LNCaP clone FGC (cell line): ENCODE measurements at regions not wholly inside any gene's neighbourhood (a gene's known extent, or its start where the extent isn't known, plus 50 kb on each side); places are given as distances from the start of the nearest gene placed in this dataset.
"Not testable (repeated sequence)": the region's sequence is repeated elsewhere in the genome, so short reads cannot be mapped to it uniquely, and the experiment has no call there.

Source experiments
- DNase-seq: peaks from one replicate; pipeline ENCODE4 v3.0.0-alpha.2; 2011; ENCODE audit warnings: low read depth
- H3K4me3 ChIP-seq: 2 replicates; pipeline ENCODE4 v1.5.1; 2011; ENCODE audit warnings: mild to moderate bottlenecking, low read depth, low read length, control low read depth
- TF ChIP-seq, protein P1 (sequence below): IDR thresholded peaks from 2 replicates; pipeline ENCODE4 v1.5.1; 2012; ENCODE audit warnings: mild to moderate bottlenecking; ENCODE audit not compliant: control insufficient read depth, insufficient read depth; ENCODE audit errors: extremely low read depth

DNA sequence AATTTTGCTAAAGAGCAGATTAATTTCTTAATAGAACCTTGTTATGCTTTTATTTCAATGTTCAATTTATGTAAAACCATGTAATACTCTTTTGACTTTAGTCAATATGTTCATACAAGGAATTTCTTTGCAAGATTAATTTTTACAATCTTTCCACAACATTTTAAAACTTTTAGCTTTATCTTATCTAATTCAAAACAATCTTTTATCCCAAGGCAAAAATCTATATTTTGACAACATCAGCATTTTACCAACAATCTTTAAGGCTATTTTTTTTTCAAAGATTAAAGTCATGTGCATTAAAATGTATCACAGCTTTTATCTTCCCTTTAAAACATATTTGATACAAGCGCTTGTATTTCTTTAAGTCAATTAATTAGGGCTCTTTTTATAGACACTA lies 914.7 kb downstream of the PLOD2 start:
- H3K4me3 ChIP-seq: no peak overlapping the region
- no peak for DNase-seq
- TF ChIP-seq, protein P1, sequence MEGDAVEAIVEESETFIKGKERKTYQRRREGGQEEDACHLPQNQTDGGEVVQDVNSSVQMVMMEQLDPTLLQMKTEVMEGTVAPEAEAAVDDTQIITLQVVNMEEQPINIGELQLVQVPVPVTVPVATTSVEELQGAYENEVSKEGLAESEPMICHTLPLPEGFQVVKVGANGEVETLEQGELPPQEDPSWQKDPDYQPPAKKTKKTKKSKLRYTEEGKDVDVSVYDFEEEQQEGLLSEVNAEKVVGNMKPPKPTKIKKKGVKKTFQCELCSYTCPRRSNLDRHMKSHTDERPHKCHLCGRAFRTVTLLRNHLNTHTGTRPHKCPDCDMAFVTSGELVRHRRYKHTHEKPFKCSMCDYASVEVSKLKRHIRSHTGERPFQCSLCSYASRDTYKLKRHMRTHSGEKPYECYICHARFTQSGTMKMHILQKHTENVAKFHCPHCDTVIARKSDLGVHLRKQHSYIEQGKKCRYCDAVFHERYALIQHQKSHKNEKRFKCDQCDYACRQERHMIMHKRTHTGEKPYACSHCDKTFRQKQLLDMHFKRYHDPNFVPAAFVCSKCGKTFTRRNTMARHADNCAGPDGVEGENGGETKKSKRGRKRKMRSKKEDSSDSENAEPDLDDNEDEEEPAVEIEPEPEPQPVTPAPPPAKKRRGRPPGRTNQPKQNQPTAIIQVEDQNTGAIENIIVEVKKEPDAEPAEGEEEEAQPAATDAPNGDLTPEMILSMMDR: no peak

DNA sequence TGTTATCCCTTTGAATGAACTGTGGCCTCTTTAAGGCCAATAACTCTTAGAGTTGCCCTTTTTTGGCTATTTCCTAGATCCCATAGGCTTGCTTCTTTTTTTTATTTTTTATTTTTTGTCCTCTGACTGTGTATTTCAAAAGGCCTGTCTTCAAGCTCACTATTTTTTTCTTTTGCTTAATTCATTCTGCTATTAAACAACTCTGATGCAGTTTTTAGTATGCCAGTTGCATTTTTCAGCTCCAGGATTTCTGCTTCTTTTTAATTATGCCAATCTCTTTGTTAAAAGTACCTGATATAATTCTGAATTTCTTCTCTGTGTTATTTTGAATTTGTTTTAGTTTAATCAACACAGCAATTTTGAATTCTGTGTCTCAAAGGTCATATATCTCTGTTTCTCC lies 912.1 kb downstream of the PLOD2 start:
- no peak for DNase-seq
- TF ChIP-seq, protein P1: no peak
- no peak overlapping the region for H3K4me3 ChIP-seq

DNA sequence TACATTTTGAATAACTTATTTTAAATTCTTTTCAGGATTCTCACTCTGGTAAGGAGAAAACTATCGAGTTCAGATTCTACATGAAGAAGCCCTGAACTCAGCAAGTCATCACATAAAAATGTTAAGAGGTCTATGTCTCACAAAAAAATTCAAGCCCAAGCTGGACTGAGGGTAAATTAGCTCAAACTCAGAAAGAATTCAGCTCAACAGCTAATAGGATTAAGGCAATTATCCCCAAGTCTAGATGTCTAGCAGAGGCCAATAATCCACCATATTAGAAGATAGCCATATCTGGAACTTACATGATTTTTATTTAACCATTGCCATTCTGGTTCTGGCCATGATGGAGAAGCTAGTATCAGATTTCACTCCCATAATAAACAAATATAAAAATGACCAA lies 909.7 kb downstream of the PLOD2 start:
- H3K4me3 ChIP-seq: no peak overlapping the region
- TF ChIP-seq, protein P1: no peak
- no peak for DNase-seq

DNA sequence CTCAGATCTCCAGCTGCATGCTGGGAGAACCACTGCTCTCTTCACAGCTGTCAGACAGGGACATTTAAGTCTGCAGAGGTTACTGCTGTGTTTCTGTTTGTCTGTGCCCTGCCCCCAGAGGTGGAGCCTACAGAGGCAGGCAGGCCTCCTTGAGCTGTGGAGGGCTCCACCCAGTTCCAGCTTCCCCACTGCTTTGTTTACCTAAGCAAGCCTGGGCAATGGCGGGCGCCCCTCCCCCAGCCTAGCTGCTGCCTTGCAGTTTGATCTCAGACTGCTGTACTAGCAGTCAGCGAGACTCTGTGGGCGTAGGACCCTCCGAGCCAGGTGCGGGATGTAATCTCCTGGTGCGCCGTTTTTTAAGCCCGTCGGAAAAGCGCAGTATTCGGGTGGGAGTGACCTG lies 903.0 kb downstream of the PLOD2 start:
- not testable (repeated sequence) for H3K4me3 ChIP-seq, DNase-seq

DNA sequence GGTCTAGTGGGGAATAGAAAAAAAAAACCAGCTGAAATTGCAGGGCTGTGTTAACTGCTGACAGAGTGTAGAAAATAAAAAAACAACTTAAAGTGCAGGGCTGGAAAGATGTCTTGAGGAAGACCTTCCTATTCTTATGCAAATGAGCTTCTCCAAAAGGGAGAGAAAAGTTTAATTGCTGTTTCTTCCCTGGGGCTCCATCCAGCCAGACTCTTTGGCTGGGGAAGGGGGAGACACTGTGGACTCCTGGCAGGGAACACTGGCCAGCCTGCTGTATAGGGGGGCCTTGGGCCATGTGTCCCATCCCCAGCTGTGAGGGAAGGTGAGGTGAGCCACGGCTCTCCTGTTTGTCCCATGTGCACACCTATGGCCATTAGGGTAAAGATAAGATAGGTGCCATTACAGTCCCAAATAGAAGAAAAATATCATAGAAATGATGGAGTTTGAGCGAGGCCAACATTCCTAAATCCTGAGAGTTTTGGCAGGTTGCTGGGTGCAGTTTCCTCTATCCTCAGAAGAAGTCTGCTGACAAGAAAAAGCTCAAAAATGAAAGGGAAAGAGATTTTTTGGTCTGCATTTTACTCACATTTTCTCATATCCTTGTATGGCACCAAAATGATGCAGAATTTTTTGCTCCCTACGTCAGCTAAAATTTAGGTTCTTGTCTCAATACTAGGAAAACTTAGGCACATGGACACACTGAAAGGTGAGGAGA lies 901.7 kb downstream of the PLOD2 start:
- TF ChIP-seq, protein P1: no peak
- H3K4me3 ChIP-seq: no peak overlapping the region
- DNase-seq: no peak

DNA sequence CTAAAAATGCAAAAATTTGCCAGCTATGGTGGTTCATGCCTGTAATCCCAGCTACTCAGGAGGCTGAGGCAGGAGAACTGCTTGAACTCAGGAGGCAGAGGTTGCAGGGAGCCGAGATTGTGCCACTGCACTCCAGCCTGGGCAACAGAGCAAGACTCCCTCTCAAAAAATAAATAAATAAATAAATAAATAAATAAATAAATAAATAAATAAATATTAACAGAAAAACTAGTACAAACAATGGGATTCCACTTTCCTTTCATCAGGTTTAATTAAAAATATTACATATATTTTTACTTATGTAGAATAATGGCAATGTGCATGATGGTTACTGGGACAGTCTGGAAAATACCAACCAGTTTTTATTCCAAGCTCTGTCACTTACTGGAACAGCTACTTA lies 897.5 kb downstream of the PLOD2 start:
- not testable (repeated sequence) for DNase-seq, H3K4me3 ChIP-seq

DNA sequence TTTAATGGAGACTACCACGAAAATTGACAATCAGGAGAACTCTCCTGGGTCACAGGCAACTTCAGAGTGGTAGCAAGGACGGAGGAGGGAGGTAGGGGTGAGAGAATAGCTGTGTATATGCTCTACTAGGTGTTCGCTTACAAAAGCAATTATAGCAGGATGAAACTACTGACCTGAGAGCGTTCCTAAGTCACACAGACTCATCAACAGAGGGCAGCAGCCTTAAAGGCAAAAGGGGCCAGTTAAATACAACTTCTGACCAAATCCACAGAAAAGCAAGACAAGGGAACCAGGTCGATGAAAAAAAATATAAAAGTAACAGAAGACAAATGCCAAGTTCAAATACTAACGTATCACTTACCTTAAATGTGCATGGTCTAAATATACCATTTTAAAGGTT lies 894.6 kb downstream of the PLOD2 start:
- TF ChIP-seq, protein P1: peak; percentile 36
- DNase-seq: no peak
- H3K4me3 ChIP-seq: no peak overlapping the region

DNA sequence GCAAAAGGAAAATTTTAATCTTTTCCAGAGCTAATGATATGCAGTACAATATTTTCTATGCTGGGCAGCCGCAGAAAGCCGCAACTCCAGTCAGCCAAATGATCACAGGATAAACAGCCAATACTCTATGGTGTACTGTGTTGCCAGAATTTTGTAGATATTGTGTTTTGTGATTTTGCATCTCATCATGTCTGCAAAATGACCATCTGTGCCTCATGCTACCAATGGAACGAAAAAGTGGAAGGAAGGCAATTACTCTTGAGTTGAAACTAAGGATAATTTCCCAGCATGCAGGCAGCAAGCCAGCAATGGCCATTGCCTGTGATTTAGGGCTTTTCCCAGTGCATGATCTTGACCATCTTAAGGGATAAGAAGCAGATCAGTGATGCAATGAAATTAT lies 891.9 kb downstream of the PLOD2 start:
- no peak for DNase-seq
- H3K4me3 ChIP-seq: no peak overlapping the region
- TF ChIP-seq, protein P1: no peak
